Large intestine (tissue), 3 donors: ENCODE measurements at regions not wholly inside any gene's neighbourhood (a gene's known extent, or its start where the extent isn't known, plus 50 kb on each side); places are given as distances from the start of the nearest gene placed in this dataset.
"Not testable (repeated sequence)": the region's sequence is repeated elsewhere in the genome, so short reads cannot be mapped to it uniquely, and the experiment has no call there.

Experiments used
- DNase-seq, 2 donors: peaks; one replicate each; pipeline versions ENCODE4 v3.0.0 to v3.0.0-alpha.2; 2013
- H3K27ac ChIP-seq: one replicate; pipeline ENCODE4 v1.5.1; 2013; ENCODE audit warnings: low read length
- H3K27me3 ChIP-seq: 2 replicates; pipeline ENCODE4 v1.6.1; 2013; ENCODE audit warnings: low read length; ENCODE audit not compliant: control insufficient read depth, insufficient read depth
- H3K36me3 ChIP-seq: 2 replicates; pipeline ENCODE4 v1.6.1; 2013; ENCODE audit warnings: low read length; ENCODE audit not compliant: control insufficient read depth, insufficient read depth
- H3K4me1 ChIP-seq: one replicate; pipeline ENCODE4 v1.6.1; 2013; ENCODE audit warnings: low read length; ENCODE audit not compliant: control insufficient read depth, insufficient read depth
- H3K4me3 ChIP-seq: one replicate; pipeline ENCODE4 v1.5.1; 2013; ENCODE audit warnings: low read length
- H3K9me3 ChIP-seq: one replicate; pipeline ENCODE4 v1.6.1; 2013; ENCODE audit warnings: mild to moderate bottlenecking, low read depth, low read length, moderate library complexity; ENCODE audit not compliant: control insufficient read depth
- WGBS: methylation state at CpG from one replicate; pipeline ENCODE4 v1.1.5; 2013; ENCODE audit warnings: low lambda C conversion rate; ENCODE audit not compliant: insufficient coverage; 5-methylcytosine and 5-hydroxymethylcytosine counted together

DNA sequence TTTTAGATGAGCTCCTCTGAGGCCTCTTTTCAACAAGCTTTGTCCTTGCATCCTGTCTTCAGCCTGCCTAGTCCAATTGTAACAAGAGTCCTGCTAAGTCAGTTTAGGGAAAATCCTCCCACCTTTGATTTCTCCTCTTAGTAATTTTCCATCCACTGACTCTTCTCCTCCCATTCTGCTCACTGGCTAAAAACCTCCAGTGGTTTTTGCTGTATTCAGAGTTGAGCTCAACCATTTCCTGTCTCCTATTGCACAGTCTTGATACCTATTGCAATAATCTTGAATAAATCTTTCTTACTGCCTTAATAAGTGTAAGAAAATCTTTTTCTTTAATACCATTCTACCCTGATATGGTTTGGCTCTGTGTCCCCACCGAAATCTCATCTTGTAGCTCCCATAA lies 117.8 kb upstream of the ENPP6 start:
- no peak for DNase-seq
- no peak overlapping the region for H3K27ac ChIP-seq
- no peaks in the 10 kb centered on the region for H3K4me1 ChIP-seq
- no peaks in the 10 kb centered on the region for H3K36me3 ChIP-seq
- peaks cover 4% of the 10 kb centered on the region for H3K9me3 ChIP-seq
- H3K27me3 ChIP-seq: no peaks in the 10 kb centered on the region
- no CpG with 5 or more reads among the region's 1 CpG for WGBS
- no peak overlapping the region for H3K4me3 ChIP-seq

DNA sequence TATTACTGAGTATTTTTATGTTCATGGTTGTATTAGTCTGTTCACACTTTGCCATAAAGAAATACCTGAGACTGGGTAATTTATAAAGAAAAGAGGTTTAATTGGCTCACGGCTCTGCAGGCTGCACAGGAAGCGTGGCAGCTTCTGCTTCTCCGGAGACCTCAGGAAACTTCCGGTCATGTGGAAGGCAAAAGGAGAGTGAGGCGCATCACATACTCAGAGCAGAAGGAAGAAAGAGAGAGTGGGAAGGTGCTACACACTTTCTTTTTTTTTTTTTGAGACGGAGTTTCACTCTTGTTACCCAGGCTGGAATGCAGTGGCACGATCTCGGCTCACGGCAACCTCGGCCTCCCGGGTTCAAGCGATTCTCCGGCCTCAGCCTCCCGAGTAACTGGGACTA lies 115.8 kb upstream of the ENPP6 start:
- H3K9me3 ChIP-seq, H3K4me3 ChIP-seq, H3K27me3 ChIP-seq, H3K4me1 ChIP-seq, DNase-seq, H3K27ac ChIP-seq, H3K36me3 ChIP-seq: not testable (repeated sequence)
- WGBS: no CpG with 5 or more reads among the region's 14 CpGs

GRCh38 chr4:184331268-184331995 lies 113.8 kb upstream of the ENPP6 start:
- no peaks in the 10 kb centered on the region for H3K9me3 ChIP-seq
- no peak overlapping the region for H3K4me3 ChIP-seq
- peak in 1 of 2 donors; percentile 36 for DNase-seq
- H3K27ac ChIP-seq: no peak overlapping the region
- H3K4me1 ChIP-seq: no peaks in the 10 kb centered on the region
- H3K27me3 ChIP-seq: no peaks in the 10 kb centered on the region
- H3K36me3 ChIP-seq: no peaks in the 10 kb centered on the region
- WGBS: no CpG with 5 or more reads among the region's 7 CpGs

DNA sequence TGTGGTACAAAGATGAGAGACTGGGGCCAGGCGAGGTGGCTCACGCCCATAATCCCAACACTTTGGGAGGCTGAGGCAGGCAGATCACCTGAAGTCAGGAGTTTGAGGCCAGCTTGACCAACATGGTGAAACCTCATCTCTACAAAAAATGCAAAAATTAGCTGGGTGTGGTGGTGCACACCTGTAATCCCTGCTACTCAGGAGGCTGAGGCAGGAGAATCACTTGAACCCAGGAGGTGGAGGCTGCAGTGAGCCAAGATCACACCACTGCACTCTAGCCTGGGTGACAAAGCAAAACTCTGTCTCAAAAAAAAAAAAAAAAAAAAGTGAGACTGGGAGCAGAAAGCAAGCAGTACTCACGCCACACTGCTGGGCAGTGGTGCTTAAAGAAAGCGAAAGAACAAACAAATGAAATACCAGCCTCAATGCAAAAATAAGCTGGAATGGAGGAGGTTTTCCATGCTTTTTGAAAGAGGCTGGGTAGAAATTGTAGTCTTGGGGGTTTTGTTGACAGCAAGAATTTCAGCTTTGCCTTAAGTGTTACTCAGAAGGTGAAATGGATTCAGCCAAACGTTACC lies 112.9 kb upstream of the ENPP6 start:
- H3K9me3 ChIP-seq: not testable (repeated sequence)
- WGBS: no CpG with 5 or more reads among the region's 5 CpGs

DNA sequence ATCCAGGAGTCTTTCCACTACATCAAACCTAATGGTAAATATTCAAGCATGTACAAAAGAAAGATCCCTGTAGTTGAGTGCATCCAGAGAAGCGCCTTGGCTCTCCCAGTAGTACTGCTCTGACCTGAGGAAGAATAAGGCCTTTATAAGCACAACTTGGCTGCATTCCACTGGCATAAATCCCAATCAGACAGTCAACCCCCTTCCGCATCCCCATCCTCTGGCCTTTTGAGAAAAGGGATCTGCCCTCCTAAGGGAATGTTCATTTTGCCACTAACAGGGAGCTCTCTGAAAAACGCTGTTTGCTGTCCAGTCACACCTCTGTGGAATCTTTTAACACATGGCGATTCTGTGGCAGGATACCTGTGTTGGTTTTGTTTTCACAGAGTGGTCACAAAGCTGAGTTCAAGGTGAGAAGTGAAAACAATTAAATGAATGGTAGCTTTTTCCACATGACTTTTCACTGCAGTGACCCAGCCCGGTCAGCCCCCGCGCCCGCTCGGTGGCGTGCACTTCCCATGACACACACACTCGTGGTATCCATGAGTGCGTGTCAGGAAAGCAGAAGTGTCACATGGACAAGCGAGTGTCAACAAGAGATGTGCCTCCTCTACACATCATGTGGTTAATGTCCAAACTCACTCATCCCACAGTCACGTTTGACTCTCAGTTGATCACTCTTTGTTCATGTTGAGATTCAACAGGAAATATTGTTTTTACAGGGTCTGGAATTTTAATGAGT lies 112.2 kb upstream of the ENPP6 start:
- WGBS: 82% methylated on average over 3 of the region's 14 CpGs
- no peaks in the 10 kb centered on the region for H3K9me3 ChIP-seq
- no peaks in the 10 kb centered on the region for H3K27me3 ChIP-seq
- H3K36me3 ChIP-seq: no peaks in the 10 kb centered on the region
- no peaks in the 10 kb centered on the region for H3K4me1 ChIP-seq
- H3K27ac ChIP-seq: no peak overlapping the region
- no peak for DNase-seq
- H3K4me3 ChIP-seq: no peak overlapping the region

More for the DNA sequence above, 112.9 kb upstream of the ENPP6 start:
- H3K36me3 ChIP-seq, DNase-seq, H3K4me1 ChIP-seq, H3K27me3 ChIP-seq, H3K27ac ChIP-seq, H3K4me3 ChIP-seq: not testable (repeated sequence)

DNA sequence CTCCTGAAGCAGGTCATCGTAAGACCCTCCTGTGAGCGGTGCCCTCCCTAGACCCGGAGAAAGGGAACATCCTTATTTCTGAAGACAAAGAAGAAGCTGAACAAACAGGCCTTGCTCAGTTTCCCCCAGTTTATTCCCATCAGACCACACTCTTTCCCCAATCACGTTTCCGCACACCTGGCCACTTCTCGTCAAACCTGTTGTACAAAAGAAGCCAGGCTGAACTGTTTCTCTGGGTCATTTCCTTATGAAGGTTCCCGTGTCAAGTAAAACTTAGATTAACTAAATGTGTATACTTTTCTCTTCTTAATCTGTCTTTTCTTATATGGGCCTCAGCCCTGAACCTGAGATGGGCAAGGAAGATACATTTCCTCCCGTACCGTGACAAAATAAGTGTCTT lies 111.6 kb upstream of the ENPP6 start:
- Histone ChIP-seq H3K27ac (no peak overlapping the region), H3K36me3 (no peaks in the 10 kb centered on the region), H3K27me3 (no peaks in the 10 kb centered on the region), H3K4me3 (no peak overlapping the region), H3K9me3 (no peaks in the 10 kb centered on the region), H3K4me1 (no peaks in the 10 kb centered on the region)
- DNase-seq: no peak
- WGBS: 74% methylated on average over 4 of the region's 9 CpGs

DNA sequence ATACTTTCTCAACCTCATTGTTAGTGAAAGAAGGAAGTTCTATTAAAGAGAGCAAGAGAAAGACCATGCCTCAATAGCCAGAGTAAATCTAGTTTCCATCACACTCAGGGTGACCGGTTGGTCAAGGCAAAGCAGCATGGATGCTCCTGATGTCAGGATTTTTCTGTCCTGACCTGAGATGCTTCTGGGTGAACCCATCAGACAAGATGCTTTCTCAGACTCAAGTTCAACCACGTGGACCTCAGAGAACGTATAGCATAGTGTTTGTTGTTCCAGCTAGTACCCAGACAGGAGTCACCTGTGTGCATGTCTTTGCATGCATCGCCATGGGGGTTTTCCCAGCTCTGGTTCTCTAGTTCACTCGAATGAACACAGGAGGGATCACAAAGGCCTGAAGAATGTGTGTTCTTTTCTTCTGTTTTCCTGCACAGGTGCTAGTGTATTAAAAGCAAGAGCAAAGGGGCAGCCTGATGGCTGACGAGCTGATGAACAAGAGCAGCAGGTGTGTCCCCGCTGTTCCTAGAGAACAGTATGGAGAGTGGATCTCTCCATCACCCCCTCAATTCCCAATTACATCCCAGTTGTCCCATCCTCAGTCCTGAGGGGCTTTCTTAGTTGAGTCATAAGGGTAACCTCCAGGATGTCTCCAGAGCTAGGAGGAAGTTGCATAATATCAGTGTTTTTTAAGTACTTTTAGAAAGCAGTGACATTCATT lies 110.5 kb upstream of the ENPP6 start:
- Histone ChIP-seq H3K36me3 (no peaks in the 10 kb centered on the region), H3K4me1 (no peaks in the 10 kb centered on the region), H3K27me3 (no peaks in the 10 kb centered on the region), H3K4me3 (no peak overlapping the region), H3K27ac (no peak overlapping the region), H3K9me3 (no peaks in the 10 kb centered on the region)
- no CpG with 5 or more reads among the region's 7 CpGs for WGBS
- DNase-seq: no peak

DNA sequence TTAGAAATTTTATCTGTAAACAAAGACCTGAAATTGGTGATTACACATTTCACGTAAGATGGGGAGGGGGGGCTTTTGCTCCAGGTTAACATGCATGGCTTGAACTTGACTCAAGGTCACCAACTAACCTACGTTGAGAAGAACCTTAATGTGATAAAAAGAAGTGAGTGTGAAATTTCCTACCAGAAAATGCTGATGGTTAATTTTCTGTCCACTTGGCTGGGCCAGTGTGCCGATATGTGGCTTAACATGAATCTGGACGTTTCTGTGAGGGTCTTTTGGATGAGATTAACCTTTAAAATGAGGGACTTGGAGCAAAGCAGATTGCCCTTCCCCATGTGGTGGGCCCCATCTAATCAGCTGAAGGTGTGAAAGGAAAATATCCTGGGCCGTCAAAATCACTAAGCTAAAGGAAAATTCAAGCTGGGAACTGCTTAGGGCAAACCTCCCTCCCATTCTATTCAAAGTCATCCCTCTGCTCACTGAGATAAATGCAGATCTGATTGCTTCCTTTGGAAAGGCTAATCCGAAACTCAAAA lies 107.3 kb upstream of the ENPP6 start:
- WGBS: 80% methylated on average over 1 of the region's 6 CpGs
- H3K36me3 ChIP-seq: no peaks in the 10 kb centered on the region
- no peak for DNase-seq

GRCh38 chr4:184322328-184323025 lies 104.8 kb upstream of the ENPP6 start:
- H3K4me3 ChIP-seq: no peak overlapping the region
- H3K4me1 ChIP-seq: no peaks in the 10 kb centered on the region
- H3K36me3 ChIP-seq: no peaks in the 10 kb centered on the region
- no peak for DNase-seq
- H3K27ac ChIP-seq: no peak overlapping the region
- H3K27me3 ChIP-seq: no peaks in the 10 kb centered on the region
- H3K9me3 ChIP-seq: no peaks in the 10 kb centered on the region
- WGBS: no CpG with 5 or more reads among the region's 2 CpGs

More for the DNA sequence above, 107.3 kb upstream of the ENPP6 start:
- no peak overlapping the region for H3K4me3 ChIP-seq
- no peaks in the 10 kb centered on the region for H3K4me1 ChIP-seq
- no peaks in the 10 kb centered on the region for H3K27me3 ChIP-seq
- no peaks in the 10 kb centered on the region for H3K9me3 ChIP-seq
- no peak overlapping the region for H3K27ac ChIP-seq

- Histone ChIP-seq H3K27me3 (no peaks in the 10 kb centered on the region), H3K27ac (no peak overlapping the region), H3K9me3 (no peaks in the 10 kb centered on the region), H3K36me3 (no peaks in the 10 kb centered on the region), H3K4me1 (no peaks in the 10 kb centered on the region), H3K4me3 (no peak overlapping the region)
- no peak for DNase-seq
- no CpG with 5 or more reads among the region's 8 CpGs for WGBS
Measured at GRCh38 chr4:184320631-184321030, 103.0 kb upstream of the ENPP6 start.
